ENCODE measurements at regions not wholly inside any gene's neighbourhood (a gene's known extent, or its start where the extent isn't known, plus 50 kb on each side); places are given as distances from the start of the nearest gene placed in this dataset.

DNA sequence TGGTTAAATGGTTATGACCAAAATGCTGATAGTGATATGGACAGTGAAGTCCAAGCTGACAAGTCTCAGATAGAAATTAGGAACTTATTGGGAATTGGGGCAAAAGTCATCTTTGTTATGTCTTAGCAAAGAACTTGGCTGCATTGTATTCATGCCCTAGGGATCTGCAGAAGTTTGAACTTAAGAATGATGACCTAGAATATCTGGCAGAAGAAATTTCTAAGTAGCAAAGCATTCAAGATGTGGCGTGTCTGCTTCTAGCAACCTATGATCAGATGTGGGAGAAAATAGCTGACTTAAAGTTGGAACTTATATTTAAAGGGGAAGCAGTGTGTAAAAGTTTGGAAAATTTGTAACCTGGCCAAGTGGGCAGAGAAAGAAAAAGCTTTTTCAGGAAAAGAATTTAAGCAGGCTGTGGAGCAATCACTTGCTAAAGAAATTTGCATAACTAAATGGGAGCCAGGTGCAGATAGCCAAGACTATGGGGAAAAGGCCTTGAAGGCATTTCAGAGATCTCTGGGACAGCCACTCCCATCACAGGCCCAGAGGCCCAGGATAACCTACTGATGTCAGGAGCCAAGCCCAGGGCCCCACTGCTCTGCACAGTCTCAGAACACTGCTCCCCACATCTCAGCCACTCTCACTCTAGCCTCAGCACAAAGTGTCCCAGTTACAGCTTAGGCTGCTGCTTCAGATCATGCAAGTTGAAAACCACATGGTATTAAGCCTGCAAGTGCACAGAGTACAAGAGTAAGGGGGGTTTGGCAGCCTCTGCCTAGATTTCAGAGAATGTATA lies 147.8 kb upstream of the TGFBR2 start:
- TF ChIP-seq, protein P1, sequence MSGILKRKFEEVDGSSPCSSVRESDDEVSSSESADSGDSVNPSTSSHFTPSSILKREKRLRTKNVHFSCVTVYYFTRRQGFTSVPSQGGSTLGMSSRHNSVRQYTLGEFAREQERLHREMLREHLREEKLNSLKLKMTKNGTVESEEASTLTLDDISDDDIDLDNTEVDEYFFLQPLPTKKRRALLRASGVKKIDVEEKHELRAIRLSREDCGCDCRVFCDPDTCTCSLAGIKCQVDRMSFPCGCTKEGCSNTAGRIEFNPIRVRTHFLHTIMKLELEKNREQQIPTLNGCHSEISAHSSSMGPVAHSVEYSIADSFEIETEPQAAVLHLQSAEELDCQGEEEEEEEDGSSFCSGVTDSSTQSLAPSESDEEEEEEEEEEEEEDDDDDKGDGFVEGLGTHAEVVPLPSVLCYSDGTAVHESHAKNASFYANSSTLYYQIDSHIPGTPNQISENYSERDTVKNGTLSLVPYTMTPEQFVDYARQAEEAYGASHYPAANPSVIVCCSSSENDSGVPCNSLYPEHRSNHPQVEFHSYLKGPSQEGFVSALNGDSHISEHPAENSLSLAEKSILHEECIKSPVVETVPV (CRISPR knock-in tag; IDR thresholded peaks at IDR 0.05): no peak
- no peak for TF ChIP-seq SNAI2 (CRISPR knock-in tag; IDR thresholded peaks at IDR 0.05)

Measured in SK-N-SH treated with all-trans-retinoic acid at 6 μM for 48 hours (cell line).